Hepatocyte (in vitro differentiated cells): ENCODE measurements at regions not wholly inside any gene's neighbourhood (a gene's known extent, or its start where the extent isn't known, plus 50 kb on each side); places are given as distances from the start of the nearest gene placed in this dataset.

Source experiments
- DNase-seq: peaks from one replicate; pipeline ENCODE4 v3.0.0-alpha.2; 2016; ENCODE audit warnings: low spot score
- H2AFZ ChIP-seq: fragments of 200-600 bp; sonication (generic); 2 replicates; pipeline ENCODE4 v1.6.0; 2016; ENCODE audit warnings: antibody characterized with exemption, mild to moderate bottlenecking
- H3K27ac ChIP-seq: fragments of 200-600 bp; sonication (generic); 2 replicates; pipeline ENCODE4 v1.5.1; 2016; ENCODE audit warnings: mild to moderate bottlenecking
- H3K27me3 ChIP-seq: fragments of 200-600 bp; sonication (generic); 2 replicates; pipeline ENCODE4 v1.6.1; 2016
- H3K36me3 ChIP-seq: fragments of 200-600 bp; sonication (generic); replicated peaks from 2 replicates; pipeline ENCODE4 v1.5.1; 2016; ENCODE audit warnings: low read depth; ENCODE audit not compliant: insufficient read depth
- H3K4me1 ChIP-seq: fragments of 200-600 bp; sonication (generic); 2 replicates; pipeline ENCODE4 v1.5.1; 2016; ENCODE audit warnings: mild to moderate bottlenecking, moderate library complexity; ENCODE audit not compliant: insufficient read depth
- H3K4me2 ChIP-seq: fragments of 200-600 bp; sonication (generic); 2 replicates; pipeline ENCODE4 v1.6.0; 2016
- H3K4me3 ChIP-seq: fragments of 200-600 bp; sonication (generic); 2 replicates; pipeline ENCODE4 v1.5.1; 2016; ENCODE audit warnings: mild to moderate bottlenecking
- H3K79me2 ChIP-seq: fragments of 200-600 bp; sonication (generic); 2 replicates; pipeline ENCODE4 v1.6.0; 2017; ENCODE audit warnings: mild to moderate bottlenecking
- H3K9me2 ChIP-seq: fragments of 200-600 bp; sonication (generic); replicated peaks from 2 replicates; pipeline ENCODE4 v1.6.0; 2017; ENCODE audit warnings: mild to moderate bottlenecking; ENCODE audit not compliant: insufficient read depth
- H3K9me3 ChIP-seq: fragments of 200-600 bp; sonication (generic); 2 replicates; pipeline ENCODE4 v1.5.1; 2016; ENCODE audit warnings: low read depth, mild to moderate bottlenecking
- H4K20me1 ChIP-seq: fragments of 200-600 bp; sonication (generic); 2 replicates; pipeline ENCODE4 v1.6.0; 2016; ENCODE audit warnings: mild to moderate bottlenecking; ENCODE audit not compliant: insufficient read depth, poor library complexity, severe bottlenecking
- EZH2 ChIP-seq: fragments of 200-600 bp; sonication (generic); IDR thresholded peaks from 2 replicates; pipeline ENCODE4 v1.6.1; 2016; ENCODE audit warnings: antibody characterized with exemption, mild to moderate bottlenecking, borderline replicate concordance
- EZH2phosphoT487 ChIP-seq: fragments of 200-600 bp; sonication (generic); IDR thresholded peaks from one replicate; pipeline ENCODE4 v1.6.1; 2018; ENCODE audit warnings: antibody characterized with exemption, mild to moderate bottlenecking, low read depth, moderate library complexity; ENCODE audit not compliant: unreplicated experiment, severe bottlenecking
- WGBS: methylation state at CpG from one replicate; pipeline ENCODE4 v1.1.6; 2016; ENCODE audit warnings: low lambda C conversion rate; ENCODE audit errors: missing lambda C conversion rate; 5-methylcytosine and 5-hydroxymethylcytosine counted together
- TF ChIP-seq, protein P1 (sequence below): fragments of 200-600 bp; sonication (generic); IDR thresholded peaks from 2 replicates; pipeline ENCODE4 v1.5.1; 2016; ENCODE audit warnings: antibody characterized with exemption, mild to moderate bottlenecking; ENCODE audit not compliant: poor library complexity

DNA sequence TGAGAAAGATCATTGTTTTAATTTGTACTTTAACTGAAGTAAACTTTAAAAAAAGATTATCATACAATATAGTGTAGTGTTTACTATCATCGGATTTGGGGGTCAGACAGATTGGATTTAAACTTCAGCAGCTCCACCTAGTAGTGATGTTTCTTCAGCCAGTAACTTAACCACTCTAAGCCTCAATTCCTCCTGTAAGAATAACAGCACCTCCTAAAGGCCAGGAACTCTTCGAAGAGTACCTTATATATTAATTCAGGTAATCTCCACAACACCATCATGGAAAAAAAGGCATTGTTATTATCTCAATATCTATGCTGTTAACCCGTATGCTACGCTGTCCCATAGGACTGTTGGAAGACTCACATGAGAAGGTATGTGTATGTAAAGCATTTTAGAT is 69.0 kb upstream of the DLGAP1 start:
- Histone ChIP-seq H3K4me1 (no peaks in the 10 kb centered on the region), H3K4me3 (no peak overlapping the region), H4K20me1 (no peaks in the 10 kb centered on the region), H3K27me3 (no peaks in the 10 kb centered on the region), H3K4me2 (no peak overlapping the region), H3K36me3 (no peaks in the 10 kb centered on the region), H3K9me3 (no peaks in the 10 kb centered on the region), H3K79me2 (no peaks in the 10 kb centered on the region), H3K9me2 (no peaks in the 10 kb centered on the region), H2AFZ (no peak overlapping the region), H3K27ac (no peak overlapping the region)
- WGBS = 68% methylated on average over 4 of the region's 4 CpGs
- TF ChIP-seq EZH2phosphoT487 (no peak), EZH2 (no peak)
- TF ChIP-seq, protein P1, sequence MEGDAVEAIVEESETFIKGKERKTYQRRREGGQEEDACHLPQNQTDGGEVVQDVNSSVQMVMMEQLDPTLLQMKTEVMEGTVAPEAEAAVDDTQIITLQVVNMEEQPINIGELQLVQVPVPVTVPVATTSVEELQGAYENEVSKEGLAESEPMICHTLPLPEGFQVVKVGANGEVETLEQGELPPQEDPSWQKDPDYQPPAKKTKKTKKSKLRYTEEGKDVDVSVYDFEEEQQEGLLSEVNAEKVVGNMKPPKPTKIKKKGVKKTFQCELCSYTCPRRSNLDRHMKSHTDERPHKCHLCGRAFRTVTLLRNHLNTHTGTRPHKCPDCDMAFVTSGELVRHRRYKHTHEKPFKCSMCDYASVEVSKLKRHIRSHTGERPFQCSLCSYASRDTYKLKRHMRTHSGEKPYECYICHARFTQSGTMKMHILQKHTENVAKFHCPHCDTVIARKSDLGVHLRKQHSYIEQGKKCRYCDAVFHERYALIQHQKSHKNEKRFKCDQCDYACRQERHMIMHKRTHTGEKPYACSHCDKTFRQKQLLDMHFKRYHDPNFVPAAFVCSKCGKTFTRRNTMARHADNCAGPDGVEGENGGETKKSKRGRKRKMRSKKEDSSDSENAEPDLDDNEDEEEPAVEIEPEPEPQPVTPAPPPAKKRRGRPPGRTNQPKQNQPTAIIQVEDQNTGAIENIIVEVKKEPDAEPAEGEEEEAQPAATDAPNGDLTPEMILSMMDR = no peak
- no peak for DNase-seq

DNA sequence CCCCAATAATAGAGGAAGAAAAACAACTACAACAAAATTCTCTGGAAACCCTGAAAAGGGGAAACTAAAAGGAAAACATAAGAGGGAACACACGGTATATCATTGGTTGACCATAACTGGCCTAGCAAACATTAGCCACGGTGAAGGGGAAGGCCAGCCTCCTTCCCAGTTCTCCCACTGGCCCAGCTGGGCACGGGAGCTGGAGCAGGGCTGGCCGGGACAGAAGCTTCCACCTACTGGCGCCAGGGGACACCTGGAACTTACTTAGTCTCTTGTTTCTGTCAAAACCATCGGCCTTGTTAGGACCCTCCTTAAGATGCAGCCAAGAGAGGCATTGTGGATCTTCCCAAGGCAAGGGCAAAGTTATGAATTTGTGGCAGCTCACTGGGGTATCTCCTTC is 56.1 kb upstream of the DLGAP1 start:
- H3K79me2 ChIP-seq = no peaks in the 10 kb centered on the region
- H3K36me3 ChIP-seq = no peaks in the 10 kb centered on the region
- 93% methylated on average over 6 of the region's 6 CpGs for WGBS
- H3K9me3 ChIP-seq = no peaks in the 10 kb centered on the region
- H3K27me3 ChIP-seq = no peaks in the 10 kb centered on the region
- H4K20me1 ChIP-seq = no peaks in the 10 kb centered on the region
- no peak for DNase-seq
- H3K4me3 ChIP-seq = no peak overlapping the region
- no peaks in the 10 kb centered on the region for H3K9me2 ChIP-seq
- H2AFZ ChIP-seq = no peak overlapping the region
- TF ChIP-seq EZH2 (no peak), EZH2phosphoT487 (no peak)
- TF ChIP-seq, protein P1 = no peak
- H3K4me2 ChIP-seq = no peak overlapping the region
- no peak overlapping the region for H3K27ac ChIP-seq
- no peaks in the 10 kb centered on the region for H3K4me1 ChIP-seq

DNA sequence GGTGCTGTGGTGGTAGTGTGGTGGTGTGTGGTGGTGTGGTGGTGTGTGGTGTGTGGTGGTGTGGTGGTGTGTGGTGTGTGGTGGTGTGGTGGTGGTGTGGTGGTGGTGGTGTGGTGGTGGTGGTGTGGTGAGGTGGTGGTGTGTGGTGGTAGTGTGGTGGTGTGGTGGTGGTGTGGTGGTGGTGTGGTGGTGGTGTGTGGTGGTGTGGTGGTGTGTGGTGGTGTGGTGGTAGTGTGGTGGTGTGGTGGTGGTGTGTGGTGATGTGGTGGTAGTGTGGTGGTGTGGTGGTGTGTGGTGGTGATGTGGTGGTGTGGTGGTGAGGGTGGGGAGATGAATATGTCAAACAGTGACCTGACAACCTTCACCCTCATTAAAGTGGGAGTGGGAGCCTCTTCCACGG is 55.6 kb upstream of the DLGAP1 start:
- H3K4me2 ChIP-seq = no peak overlapping the region
- no peaks in the 10 kb centered on the region for H3K9me2 ChIP-seq
- no peaks in the 10 kb centered on the region for H3K27me3 ChIP-seq
- TF ChIP-seq EZH2phosphoT487 = no peak
- TF ChIP-seq, protein P1 = no peak
- no peak for TF ChIP-seq EZH2
- H3K4me1 ChIP-seq = no peaks in the 10 kb centered on the region
- no peak overlapping the region for H3K4me3 ChIP-seq
- no peaks in the 10 kb centered on the region for H4K20me1 ChIP-seq
- 100% methylated on average over 1 of the region's 1 CpG for WGBS
- no peak overlapping the region for H2AFZ ChIP-seq
- no peak overlapping the region for H3K27ac ChIP-seq
- H3K9me3 ChIP-seq = no peaks in the 10 kb centered on the region
- DNase-seq = peak; percentile 31
- H3K36me3 ChIP-seq = no peaks in the 10 kb centered on the region
- H3K79me2 ChIP-seq = no peaks in the 10 kb centered on the region

DNA sequence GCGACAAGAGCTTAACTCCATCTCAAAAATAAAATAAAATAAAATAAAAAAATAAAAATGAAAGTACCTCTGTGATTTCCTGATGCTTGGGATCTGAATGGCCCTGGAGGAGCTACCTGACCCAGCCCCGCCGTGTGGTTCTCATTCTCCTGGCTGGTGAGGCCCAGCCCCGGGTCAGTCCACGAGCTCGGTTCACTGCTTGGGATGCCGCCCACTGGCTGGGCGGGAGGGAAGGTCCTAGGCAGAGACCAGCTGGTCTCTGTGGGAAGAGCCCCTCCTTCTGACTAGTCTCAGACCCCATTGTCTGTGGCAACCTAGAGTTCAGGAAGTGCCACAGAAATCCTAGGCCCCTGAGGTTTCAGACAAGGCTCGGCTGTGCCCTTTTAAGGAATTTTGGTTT is 55.1 kb upstream of the DLGAP1 start:
- Histone ChIP-seq H4K20me1 (no peaks in the 10 kb centered on the region), H3K27ac (no peak overlapping the region), H3K9me2 (no peaks in the 10 kb centered on the region), H3K4me3 (no peak overlapping the region), H3K9me3 (no peaks in the 10 kb centered on the region), H3K79me2 (no peaks in the 10 kb centered on the region), H3K36me3 (no peaks in the 10 kb centered on the region), H3K4me1 (no peaks in the 10 kb centered on the region), H3K4me2 (no peak overlapping the region), H3K27me3 (no peaks in the 10 kb centered on the region), H2AFZ (no peak overlapping the region)
- no peak for TF ChIP-seq EZH2phosphoT487
- TF ChIP-seq, protein P1 = no peak
- no peak for DNase-seq
- WGBS = 96% methylated on average over 9 of the region's 9 CpGs
